Breast epithelium (tissue), 4 donors: ENCODE measurements at regions not wholly inside any gene's neighbourhood (a gene's known extent, or its start where the extent isn't known, plus 50 kb on each side); places are given as distances from the start of the nearest gene placed in this dataset.

Experiments used
- DNase-seq, 2 donors: peaks; one replicate each; pipeline ENCODE4 v3.0.0-alpha.2; 2019; ENCODE audit warnings: low spot score in 2 of 2
- H3K27ac ChIP-seq, 2 donors: fragments of 200-600 bp; sonication (generic) in 1 of 2; one replicate each; pipeline ENCODE4 v1.5.1; 2016 to 2019; ENCODE audit warnings: mild to moderate bottlenecking in 1 of 2
- H3K27me3 ChIP-seq, 2 donors: fragments of 200-600 bp; sonication (generic) in 1 of 2; one replicate each; pipeline versions ENCODE4 v1.5.1 to v1.6.0; 2017 to 2019; ENCODE audit warnings: control low read depth in 1 of 2, mild to moderate bottlenecking in 1 of 2
- H3K36me3 ChIP-seq: fragments of 200-600 bp; one replicate; pipeline ENCODE4 v1.5.1; 2019
- H3K4me1 ChIP-seq, 2 donors: fragments of 200-600 bp; sonication (generic); one replicate each; pipeline ENCODE4 v1.5.1; 2016 to 2019; ENCODE audit warnings: control low read depth in 1 of 2
- H3K4me3 ChIP-seq, 3 donors: fragments of 200-600 bp; sonication (generic); 1 replicate in 2 of 3; 2 replicates in 1 of 3; pipeline ENCODE4 v1.5.1; 2016 to 2019; ENCODE audit warnings: mild to moderate bottlenecking in 3 of 3, moderate library complexity in 2 of 3
- H3K9me3 ChIP-seq, 2 donors: fragments of 200-600 bp; sonication (generic) in 1 of 2; one replicate each; pipeline ENCODE4 v1.5.1; 2016 to 2019; ENCODE audit warnings: control low read depth in 1 of 2
- CTCF ChIP-seq, 3 donors: fragments of 450-650 bp; IDR thresholded peaks; one replicate each; pipeline ENCODE4 v1.5.1; 2016 to 2017; ENCODE audit warnings: antibody characterized with exemption in 3 of 3, mild to moderate bottlenecking in 3 of 3, moderate library complexity in 3 of 3
- POLR2A ChIP-seq: fragments of 450-650 bp; IDR thresholded peaks from one replicate; pipeline ENCODE4 v1.6.1; 2016; ENCODE audit warnings: antibody characterized with exemption, mild to moderate bottlenecking, moderate library complexity
- POLR2AphosphoS5 ChIP-seq, 3 donors: sonication (generic); formaldehyde crosslinking; IDR thresholded peaks; one replicate each; pipeline ENCODE4 v1.6.1; 2017; ENCODE audit warnings: antibody characterized with exemption in 3 of 3
- intact Hi-C: fragments of 100-400 bp; cut with DNase I; formaldehyde crosslinking; loops from one replicate; pipeline ENCODE4 v1.15.1; 2023; ENCODE audit warnings: low total_unique reads

- Histone ChIP-seq H3K36me3 (no peaks in the 10 kb centered on the region), H3K4me1 (no peaks in the 10 kb centered on the region), H3K27me3 (no peaks in the 10 kb centered on the region), H3K27ac (no peak overlapping the region), H3K4me3 (no peak overlapping the region), H3K9me3 (no peaks in the 10 kb centered on the region)
- TF ChIP-seq POLR2AphosphoS5 (IDR thresholded peaks at IDR 0.05) (no peak), CTCF (IDR thresholded peaks at IDR 0.05) (no peak), POLR2A (no peak)
- intact Hi-C loops, result no loop called here
- no peak for DNase-seq
Measured at GRCh38 chr1:199173356-199173755, 534.5 kb downstream of the PTPRC start.

GRCh38 chr1:199174336-199174735 lies 535.5 kb downstream of the PTPRC start:
- H3K36me3 ChIP-seq, result no peaks in the 10 kb centered on the region
- DNase-seq, result no peak
- TF ChIP-seq POLR2AphosphoS5 (IDR thresholded peaks at IDR 0.05), result no peak
- TF ChIP-seq CTCF (IDR thresholded peaks at IDR 0.05), result no peak
- no peak for TF ChIP-seq POLR2A
- H3K27me3 ChIP-seq, result no peaks in the 10 kb centered on the region
- no peaks in the 10 kb centered on the region for H3K4me1 ChIP-seq
- no peak overlapping the region for H3K4me3 ChIP-seq
- no peak overlapping the region for H3K27ac ChIP-seq
- no peaks in the 10 kb centered on the region for H3K9me3 ChIP-seq
- intact Hi-C loops, result no loop called here

- TF ChIP-seq POLR2AphosphoS5 (IDR thresholded peaks at IDR 0.05) (no peak), CTCF (IDR thresholded peaks at IDR 0.05) (no peak), POLR2A (no peak)
- no peak overlapping the region for H3K4me3 ChIP-seq
- no peak overlapping the region for H3K27ac ChIP-seq
- H3K36me3 ChIP-seq, result no peaks in the 10 kb centered on the region
- H3K9me3 ChIP-seq, result no peaks in the 10 kb centered on the region
- no peak for DNase-seq
- no peaks in the 10 kb centered on the region for H3K27me3 ChIP-seq
- intact Hi-C loops, result no loop called here
- no peaks in the 10 kb centered on the region for H3K4me1 ChIP-seq
Measured at GRCh38 chr1:199176713-199177112, 537.9 kb downstream of the PTPRC start.

GRCh38 chr1:199177241-199177640 lies 538.4 kb downstream of the PTPRC start:
- Histone ChIP-seq H3K27ac (no peak overlapping the region), H3K4me3 (no peak overlapping the region), H3K36me3 (no peaks in the 10 kb centered on the region), H3K27me3 (no peaks in the 10 kb centered on the region), H3K4me1 (no peaks in the 10 kb centered on the region), H3K9me3 (no peaks in the 10 kb centered on the region)
- intact Hi-C loops, result no loop called here
- no peak for DNase-seq
- TF ChIP-seq POLR2AphosphoS5 (IDR thresholded peaks at IDR 0.05), result no peak

GRCh38 chr1:199178646-199179045 lies 539.8 kb downstream of the PTPRC start:
- H3K4me3 ChIP-seq, result no peak overlapping the region
- H3K4me1 ChIP-seq, result no peaks in the 10 kb centered on the region
- no peaks in the 10 kb centered on the region for H3K36me3 ChIP-seq
- H3K27me3 ChIP-seq, result no peaks in the 10 kb centered on the region
- intact Hi-C loops, result no loop called here
- no peak overlapping the region for H3K27ac ChIP-seq
- no peaks in the 10 kb centered on the region for H3K9me3 ChIP-seq
- DNase-seq, result no peak
- no peak for TF ChIP-seq CTCF (IDR thresholded peaks at IDR 0.05)
- no peak for TF ChIP-seq POLR2AphosphoS5 (IDR thresholded peaks at IDR 0.05)
- no peak for TF ChIP-seq POLR2A

- Histone ChIP-seq H3K27me3 (no peaks in the 10 kb centered on the region), H3K27ac (no peak overlapping the region), H3K4me1 (no peaks in the 10 kb centered on the region), H3K9me3 (no peaks in the 10 kb centered on the region), H3K4me3 (no peak overlapping the region), H3K36me3 (no peaks in the 10 kb centered on the region)
- DNase-seq, result no peak
- TF ChIP-seq POLR2AphosphoS5 (IDR thresholded peaks at IDR 0.05) (no peak), CTCF (IDR thresholded peaks at IDR 0.05) (no peak), POLR2A (no peak)
- intact Hi-C loops, result no loop called here
Measured at GRCh38 chr1:199182186-199182843, 543.5 kb downstream of the PTPRC start.
